Astrocyte (in vitro differentiated cells and primary cell): ENCODE measurements at regions not wholly inside any gene's neighbourhood (a gene's known extent, or its start where the extent isn't known, plus 50 kb on each side); places are given as distances from the start of the nearest gene placed in this dataset.
A peak's percentile ranks its signal among the peaks of the same experiment; 100 is the strongest.
"Not testable (repeated sequence)": the region's sequence is repeated elsewhere in the genome, so short reads cannot be mapped to it uniquely, and the experiment has no call there.

Experiments
- DNase-seq: peaks from one replicate; pipeline ENCODE4 v3.0.0-alpha.2; 2010; ENCODE audit warnings: low read depth
- FAIRE-seq: peaks from 2 replicates; lab custom pipeline; 2011; peaks lifted over from hg19 to GRCh38; lab: Jason Lieb, UNC
- H2AFZ ChIP-seq: 2 replicates; pipeline ENCODE4 v1.6.0; 2012; ENCODE audit warnings: low read depth, low read length, inconsistent platforms
- H3K27ac ChIP-seq: 2 replicates; pipeline ENCODE4 v1.5.1; 2011; ENCODE audit warnings: low read depth, low read length, inconsistent platforms
- H3K27me3 ChIP-seq: 2 replicates; pipeline ENCODE4 v1.6.0; 2011; ENCODE audit warnings: low read length, inconsistent platforms; ENCODE audit not compliant: insufficient read depth
- H3K36me3 ChIP-seq: 2 replicates; pipeline ENCODE4 v1.5.1; 2011; ENCODE audit warnings: low read length, inconsistent platforms; ENCODE audit not compliant: insufficient read depth
- H3K4me1 ChIP-seq: 2 replicates; pipeline ENCODE4 v1.5.1; 2011; ENCODE audit warnings: low read length, inconsistent platforms; ENCODE audit not compliant: insufficient read depth
- H3K4me2 ChIP-seq: 2 replicates; pipeline ENCODE4 v1.6.0; 2012; ENCODE audit warnings: low read length, inconsistent platforms
- H3K4me3 ChIP-seq: 2 replicates; pipeline ENCODE4 v1.5.1; 2011; ENCODE audit warnings: low read depth, mild to moderate bottlenecking, low read length, inconsistent platforms; ENCODE audit not compliant: insufficient read depth
- H3K79me2 ChIP-seq: 2 replicates; pipeline ENCODE4 v1.6.0; 2012; ENCODE audit warnings: mild to moderate bottlenecking, low read length, inconsistent platforms; ENCODE audit not compliant: insufficient read depth
- H3K9ac ChIP-seq: 2 replicates; pipeline ENCODE4 v1.6.0; 2012; ENCODE audit warnings: mild to moderate bottlenecking, low read length, inconsistent platforms
- H3K9me3 ChIP-seq: 2 replicates; pipeline ENCODE4 v1.5.1; 2012; ENCODE audit warnings: low read depth, mild to moderate bottlenecking, low read length, inconsistent platforms; ENCODE audit not compliant: insufficient read depth
- H4K20me1 ChIP-seq: 2 replicates; pipeline ENCODE4 v1.6.0; 2012; ENCODE audit warnings: low read length, inconsistent platforms; ENCODE audit not compliant: insufficient read depth
- H3K27ac Mint-ChIP-seq: one replicate; pipeline ENCODE4 v1.8.0; 2021; ENCODE audit warnings: mild to moderate bottlenecking, mixed read lengths; ENCODE audit not compliant: unreplicated experiment
- H3K27me3 Mint-ChIP-seq: one replicate; pipeline ENCODE4 v1.8.0; 2021; ENCODE audit warnings: low read depth, mixed read lengths; ENCODE audit not compliant: unreplicated experiment
- H3K36me3 Mint-ChIP-seq: one replicate; pipeline ENCODE4 v1.8.0; 2021; ENCODE audit warnings: low read depth, mixed read lengths; ENCODE audit not compliant: unreplicated experiment
- H3K4me1 Mint-ChIP-seq: one replicate; pipeline ENCODE4 v1.8.0; 2021; ENCODE audit warnings: low read depth, mixed read lengths; ENCODE audit not compliant: unreplicated experiment
- H3K4me3 Mint-ChIP-seq: one replicate; pipeline ENCODE4 v1.8.0; 2021; ENCODE audit warnings: mild to moderate bottlenecking, moderate library complexity, mixed read lengths; ENCODE audit not compliant: unreplicated experiment
- H3K9me3 Mint-ChIP-seq: one replicate; pipeline ENCODE4 v1.8.0; 2021; ENCODE audit warnings: mild to moderate bottlenecking, mixed read lengths; ENCODE audit not compliant: unreplicated experiment
- EZH2 ChIP-seq: IDR thresholded peaks from 2 replicates; pipeline ENCODE4 v1.6.1; 2012; ENCODE audit warnings: mild to moderate bottlenecking, low read length, inconsistent platforms; ENCODE audit not compliant: insufficient read depth
- TF ChIP-seq, protein P1 (sequence below): IDR thresholded peaks from 2 replicates; pipeline ENCODE4 v1.5.1; 2011; ENCODE audit warnings: low read depth, mild to moderate bottlenecking, inconsistent platforms, low read length, moderate library complexity; ENCODE audit not compliant: insufficient read depth

DNA sequence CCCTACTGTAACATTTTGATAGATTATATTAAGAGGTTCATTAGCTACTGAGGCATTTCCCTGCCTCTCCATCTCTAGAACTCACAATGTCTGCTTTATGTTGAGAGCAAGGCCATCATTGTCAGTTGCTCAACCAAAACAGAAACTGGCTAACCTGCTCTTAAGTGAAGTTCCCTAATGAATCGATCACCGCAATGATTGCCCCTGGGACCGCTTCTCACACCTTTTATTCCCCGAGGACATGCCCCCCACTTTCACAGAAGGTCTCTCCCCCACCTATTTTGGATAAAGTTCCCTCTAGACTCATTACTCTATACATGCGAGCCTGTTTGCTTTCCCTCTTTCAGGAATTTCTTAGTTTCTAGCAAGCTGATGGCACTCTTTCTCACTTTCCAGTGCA, 108.8 kb downstream of the FAM217A start:
- no peak overlapping the region for H3K4me2 ChIP-seq
- H3K9me3 ChIP-seq, result no peaks in the 10 kb centered on the region
- H4K20me1 ChIP-seq, result no peaks in the 10 kb centered on the region
- H3K4me1 ChIP-seq, result peaks cover 7% of the 10 kb centered on the region
- FAIRE-seq (no peak), DNase-seq (no peak)
- no peaks in the 10 kb centered on the region for H3K27me3 ChIP-seq
- no peak overlapping the region for H3K4me3 Mint-ChIP-seq
- TF ChIP-seq, protein P1, sequence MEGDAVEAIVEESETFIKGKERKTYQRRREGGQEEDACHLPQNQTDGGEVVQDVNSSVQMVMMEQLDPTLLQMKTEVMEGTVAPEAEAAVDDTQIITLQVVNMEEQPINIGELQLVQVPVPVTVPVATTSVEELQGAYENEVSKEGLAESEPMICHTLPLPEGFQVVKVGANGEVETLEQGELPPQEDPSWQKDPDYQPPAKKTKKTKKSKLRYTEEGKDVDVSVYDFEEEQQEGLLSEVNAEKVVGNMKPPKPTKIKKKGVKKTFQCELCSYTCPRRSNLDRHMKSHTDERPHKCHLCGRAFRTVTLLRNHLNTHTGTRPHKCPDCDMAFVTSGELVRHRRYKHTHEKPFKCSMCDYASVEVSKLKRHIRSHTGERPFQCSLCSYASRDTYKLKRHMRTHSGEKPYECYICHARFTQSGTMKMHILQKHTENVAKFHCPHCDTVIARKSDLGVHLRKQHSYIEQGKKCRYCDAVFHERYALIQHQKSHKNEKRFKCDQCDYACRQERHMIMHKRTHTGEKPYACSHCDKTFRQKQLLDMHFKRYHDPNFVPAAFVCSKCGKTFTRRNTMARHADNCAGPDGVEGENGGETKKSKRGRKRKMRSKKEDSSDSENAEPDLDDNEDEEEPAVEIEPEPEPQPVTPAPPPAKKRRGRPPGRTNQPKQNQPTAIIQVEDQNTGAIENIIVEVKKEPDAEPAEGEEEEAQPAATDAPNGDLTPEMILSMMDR, result no peak
- TF ChIP-seq EZH2, result no peak
- H3K27ac Mint-ChIP-seq, result no peak overlapping the region
- no peaks in the 10 kb centered on the region for H3K36me3 ChIP-seq
- no peak overlapping the region for H3K4me3 ChIP-seq
- no peaks in the 10 kb centered on the region for H3K36me3 Mint-ChIP-seq
- H3K27ac ChIP-seq, result no peak overlapping the region
- no peak overlapping the region for H3K9ac ChIP-seq
- no peaks in the 10 kb centered on the region for H3K79me2 ChIP-seq
- H3K27me3 Mint-ChIP-seq, result no peaks in the 10 kb centered on the region
- no peaks in the 10 kb centered on the region for H3K9me3 Mint-ChIP-seq
- H2AFZ ChIP-seq, result no peak overlapping the region
- no peaks in the 10 kb centered on the region for H3K4me1 Mint-ChIP-seq

DNA sequence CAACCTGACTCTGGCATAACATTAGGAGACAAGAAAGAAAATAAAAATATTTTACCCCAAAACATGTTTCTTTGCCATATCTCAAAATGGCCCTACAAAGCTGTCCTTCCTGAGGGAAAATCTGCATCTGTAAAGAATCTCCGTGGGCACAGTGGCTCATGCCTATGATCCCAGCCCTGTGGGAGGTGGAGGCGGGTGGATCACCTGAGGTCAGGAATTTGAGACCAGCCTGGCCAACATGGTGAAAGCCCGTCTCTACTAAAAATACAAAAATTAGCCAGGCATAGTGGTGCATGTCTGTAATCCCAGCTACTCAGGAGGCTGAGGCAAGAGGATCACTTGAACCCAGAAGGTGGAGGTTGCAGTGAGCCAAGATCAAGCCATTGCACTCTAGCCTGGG, 105.8 kb downstream of the FAM217A start:
- H2AFZ ChIP-seq, H3K27ac ChIP-seq, H3K4me3 ChIP-seq, H3K79me2 ChIP-seq, H3K36me3 Mint-ChIP-seq, H3K36me3 ChIP-seq, H3K27ac Mint-ChIP-seq, H4K20me1 ChIP-seq, H3K9me3 ChIP-seq, FAIRE-seq, DNase-seq, H3K4me3 Mint-ChIP-seq, H3K4me1 ChIP-seq, H3K27me3 Mint-ChIP-seq, H3K27me3 ChIP-seq, H3K9ac ChIP-seq, H3K9me3 Mint-ChIP-seq, H3K4me1 Mint-ChIP-seq, H3K4me2 ChIP-seq: not testable (repeated sequence)

DNA sequence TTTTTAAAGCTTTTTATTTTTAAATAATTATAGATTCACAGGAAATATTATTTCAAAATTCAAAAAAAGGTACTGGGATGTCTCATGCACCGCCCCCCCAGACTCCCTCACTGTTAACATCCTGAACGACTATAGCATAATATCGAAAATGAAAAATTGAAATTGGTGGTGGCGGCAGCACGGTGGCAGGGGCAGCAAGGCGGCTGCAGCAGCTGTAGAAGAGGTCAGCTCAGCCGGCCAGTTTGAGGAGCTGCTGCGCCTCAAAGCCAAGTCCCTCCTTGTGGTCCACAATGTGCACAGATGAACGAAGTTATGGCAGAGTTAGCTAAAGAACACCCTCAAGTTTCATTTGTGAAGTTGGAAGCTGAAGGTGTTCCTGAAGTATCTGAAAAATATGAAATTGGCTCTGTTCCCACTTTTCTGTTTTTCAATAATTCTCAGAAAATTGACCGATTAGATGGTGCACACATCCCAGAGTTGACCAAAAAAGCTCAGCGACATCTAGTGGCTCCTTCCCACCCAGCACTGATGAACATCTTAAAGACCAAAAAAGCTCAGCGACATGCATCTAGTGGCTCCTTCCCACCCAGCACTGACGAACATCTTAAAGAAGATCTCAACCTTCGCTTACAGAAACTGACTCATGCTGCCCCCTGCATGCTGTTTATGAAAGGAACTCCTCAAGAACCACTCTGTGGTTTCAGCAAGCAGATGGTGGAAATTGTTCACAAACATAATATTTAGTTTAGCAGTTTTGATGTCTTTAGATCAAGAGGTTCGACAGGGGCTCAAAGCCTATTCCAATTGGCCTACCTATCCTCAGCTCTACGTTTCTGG, 100.8 kb downstream of the FAM217A start:
- H3K4me3 Mint-ChIP-seq, result no peak overlapping the region
- peaks cover 2% of the 10 kb centered on the region for H3K9me3 Mint-ChIP-seq
- peaks cover 6% of the 10 kb centered on the region for H3K4me1 Mint-ChIP-seq
- peaks cover 10% of the 10 kb centered on the region for H3K4me1 ChIP-seq
- FAIRE-seq, result peak; percentile 96
- TF ChIP-seq, protein P1, result peak; percentile 85
- TF ChIP-seq EZH2, result no peak
- no peaks in the 10 kb centered on the region for H3K79me2 ChIP-seq
- no peaks in the 10 kb centered on the region for H3K36me3 ChIP-seq
- H2AFZ ChIP-seq, result no peak overlapping the region
- no peaks in the 10 kb centered on the region for H4K20me1 ChIP-seq
- peak overlapping the region; percentile 12 for H3K4me2 ChIP-seq
- no peak overlapping the region for H3K4me3 ChIP-seq
- peaks cover 2% of the 10 kb centered on the region for H3K36me3 Mint-ChIP-seq
- no peak overlapping the region for H3K27ac Mint-ChIP-seq
- H3K9me3 ChIP-seq, result no peaks in the 10 kb centered on the region
- DNase-seq, result peak; percentile 86
- no peak overlapping the region for H3K9ac ChIP-seq
- no peak overlapping the region for H3K27ac ChIP-seq
- H3K27me3 Mint-ChIP-seq, result no peaks in the 10 kb centered on the region
- peaks cover 2% of the 10 kb centered on the region for H3K27me3 ChIP-seq

DNA sequence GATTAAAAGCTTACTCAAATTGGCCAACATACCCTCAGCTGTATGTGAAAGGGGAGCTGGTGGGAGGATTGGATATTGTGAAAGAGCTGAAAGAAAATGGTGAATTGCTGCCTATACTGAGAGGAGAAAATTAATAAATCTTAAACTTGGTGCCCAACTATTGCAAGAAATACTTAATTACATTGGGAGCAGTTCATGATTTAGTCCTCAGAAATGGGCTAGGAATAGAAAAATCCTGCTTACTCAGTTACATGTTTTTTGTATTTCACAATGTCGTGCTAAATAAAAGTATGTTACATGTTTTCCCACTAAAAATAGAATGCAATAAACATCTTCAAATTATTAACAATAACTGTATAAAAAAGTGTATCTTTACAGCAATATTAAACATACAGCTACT, 100.0 kb downstream of the FAM217A start:
- not testable (repeated sequence) for H2AFZ ChIP-seq, H3K4me2 ChIP-seq, H3K9ac ChIP-seq, H3K27me3 Mint-ChIP-seq, H3K4me1 Mint-ChIP-seq, H3K36me3 Mint-ChIP-seq, H4K20me1 ChIP-seq, FAIRE-seq, H3K27me3 ChIP-seq, H3K4me3 Mint-ChIP-seq, H3K27ac ChIP-seq, H3K27ac Mint-ChIP-seq, H3K79me2 ChIP-seq, H3K9me3 Mint-ChIP-seq, H3K4me1 ChIP-seq, H3K9me3 ChIP-seq, DNase-seq, H3K4me3 ChIP-seq, H3K36me3 ChIP-seq
